GM21528 (cell line): ENCODE measurements at regions not wholly inside any gene's neighbourhood (a gene's known extent, or its start where the extent isn't known, plus 50 kb on each side); places are given as distances from the start of the nearest gene placed in this dataset.

Source experiments
- ATAC-seq: cut with Tn5 transposase; IDR thresholded peaks from one replicate; pipeline ENCODE4 v1.9.1; 2021; ENCODE audit warnings: mild to moderate bottlenecking, moderate library complexity; ENCODE audit not compliant: unreplicated experiment, low FRiP score

GRCh38 chr5:38039091-38039490 lies 199.2 kb upstream of the GDNF start:
- no peak for ATAC-seq

DNA sequence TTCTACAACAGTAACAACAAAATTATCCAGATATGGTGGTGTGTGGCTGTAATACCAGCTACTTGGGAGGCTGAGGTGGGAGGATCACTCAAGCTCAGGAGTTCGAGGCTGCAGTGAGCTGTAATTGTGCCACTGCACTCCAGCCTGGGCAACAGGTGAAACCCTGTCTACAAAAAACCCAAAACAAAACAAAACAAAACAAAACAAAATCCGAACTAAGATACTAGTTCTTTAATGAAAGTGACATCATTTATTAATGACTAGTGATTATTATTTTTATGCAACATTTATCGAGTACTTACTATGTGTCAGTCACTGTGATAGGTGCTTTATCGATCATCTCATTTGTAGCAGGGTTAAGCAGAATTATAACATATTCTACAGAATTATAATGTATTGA lies 196.9 kb upstream of the GDNF start:
- no peak for ATAC-seq

GRCh38 chr5:38032149-38032548 lies 192.3 kb upstream of the GDNF start:
- ATAC-seq: no peak

- no peak for ATAC-seq
Measured at GRCh38 chr5:38031304-38031703, 191.5 kb upstream of the GDNF start.

DNA sequence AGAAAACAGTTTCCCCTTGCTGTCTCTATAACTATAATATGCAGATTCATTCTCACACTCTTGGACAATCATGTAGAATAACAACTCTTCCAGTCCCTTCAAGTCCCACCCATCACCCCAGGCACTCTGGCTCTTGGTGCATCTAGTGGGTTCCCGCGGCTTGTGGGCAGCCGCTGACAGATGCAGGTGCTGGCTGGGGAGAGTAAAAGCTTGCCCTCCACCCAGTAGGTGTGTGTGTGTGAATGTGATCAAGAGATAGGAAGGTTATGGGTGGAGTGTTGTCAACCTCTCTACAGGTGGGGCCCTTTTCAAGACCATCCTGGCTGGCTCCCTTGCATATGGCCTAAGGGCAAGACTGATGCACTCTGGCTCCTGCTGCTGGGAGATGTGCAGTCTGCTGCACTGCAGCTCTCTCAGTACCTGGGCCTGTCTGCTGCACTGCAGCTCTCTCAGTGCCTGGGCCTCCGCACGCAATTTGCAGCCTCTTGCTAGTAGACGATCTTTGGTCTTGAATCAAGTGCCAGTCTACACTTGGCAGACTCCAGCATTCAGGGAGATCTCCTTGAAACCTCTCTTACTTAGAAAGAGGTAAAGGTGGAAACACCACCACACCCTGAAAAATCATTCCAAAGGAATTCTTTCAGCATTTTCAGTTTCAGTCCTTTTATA lies 189.7 kb upstream of the GDNF start:
- ATAC-seq: no peak

- no peak for ATAC-seq
Measured at GRCh38 chr5:38023799-38024198, 184.0 kb upstream of the GDNF start.

DNA sequence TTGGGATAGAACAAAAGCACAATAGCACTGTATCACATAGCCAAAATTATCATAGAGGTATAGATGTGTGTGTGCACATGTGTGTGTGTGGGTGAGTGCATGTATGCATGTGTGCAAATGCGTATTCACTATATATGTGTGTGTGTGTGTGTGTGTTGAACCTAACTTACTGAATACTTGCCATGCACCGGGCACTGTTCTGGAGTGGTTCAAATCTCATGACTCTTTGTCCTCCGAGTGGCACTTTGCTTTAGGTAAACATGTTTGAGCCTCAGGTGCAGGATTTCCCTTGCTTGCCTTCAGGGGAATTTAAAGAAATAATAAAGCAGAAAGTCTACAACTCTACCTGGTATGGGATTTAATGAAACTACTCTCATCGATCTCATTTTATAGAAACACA lies 183.5 kb upstream of the GDNF start:
- ATAC-seq: no peak

DNA sequence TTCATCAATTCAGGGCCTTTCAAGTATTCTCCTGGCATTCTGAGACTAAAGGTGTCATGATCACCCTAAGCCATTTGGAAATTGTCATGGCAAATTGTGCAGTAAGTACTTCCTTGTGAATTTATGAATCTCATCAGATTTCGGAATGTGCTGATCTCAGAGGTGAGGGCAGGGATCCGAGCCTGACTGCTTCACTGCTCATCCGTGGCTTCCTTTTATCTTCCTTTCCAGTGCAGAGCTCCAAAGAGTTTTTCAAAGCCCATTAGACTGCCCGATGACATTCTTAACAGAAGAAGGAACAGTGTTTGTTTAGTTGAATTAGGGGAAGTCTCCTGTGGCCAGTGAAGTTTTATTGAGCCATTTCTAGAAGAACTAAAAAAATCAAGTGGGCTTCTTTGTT lies 182.8 kb upstream of the GDNF start:
- no peak for ATAC-seq

DNA sequence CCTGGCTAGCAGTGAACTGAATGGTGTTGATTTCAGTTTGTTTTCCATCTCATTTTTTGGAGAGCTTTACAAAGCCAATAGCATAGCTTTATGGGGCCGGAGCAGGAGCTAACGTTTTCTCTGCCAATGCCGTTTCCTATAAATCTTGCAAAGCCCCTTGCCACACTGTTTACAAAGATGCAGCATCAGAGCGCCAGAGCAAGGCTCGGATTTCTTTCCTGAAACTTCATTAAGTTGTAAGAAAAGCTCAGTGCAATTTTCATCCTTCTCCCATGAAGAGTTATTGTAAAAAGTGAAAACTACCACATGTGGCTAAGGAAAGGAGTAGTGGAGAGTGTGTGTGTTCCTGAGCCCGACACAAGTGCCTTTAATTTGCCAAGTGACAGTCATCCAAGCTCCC lies 178.2 kb upstream of the GDNF start:
- ATAC-seq: no peak

- no peak for ATAC-seq
Measured at GRCh38 chr5:38013107-38013506, 173.3 kb upstream of the GDNF start.

- no peak for ATAC-seq
Measured at GRCh38 chr5:38011668-38012188, 171.9 kb upstream of the GDNF start.

DNA sequence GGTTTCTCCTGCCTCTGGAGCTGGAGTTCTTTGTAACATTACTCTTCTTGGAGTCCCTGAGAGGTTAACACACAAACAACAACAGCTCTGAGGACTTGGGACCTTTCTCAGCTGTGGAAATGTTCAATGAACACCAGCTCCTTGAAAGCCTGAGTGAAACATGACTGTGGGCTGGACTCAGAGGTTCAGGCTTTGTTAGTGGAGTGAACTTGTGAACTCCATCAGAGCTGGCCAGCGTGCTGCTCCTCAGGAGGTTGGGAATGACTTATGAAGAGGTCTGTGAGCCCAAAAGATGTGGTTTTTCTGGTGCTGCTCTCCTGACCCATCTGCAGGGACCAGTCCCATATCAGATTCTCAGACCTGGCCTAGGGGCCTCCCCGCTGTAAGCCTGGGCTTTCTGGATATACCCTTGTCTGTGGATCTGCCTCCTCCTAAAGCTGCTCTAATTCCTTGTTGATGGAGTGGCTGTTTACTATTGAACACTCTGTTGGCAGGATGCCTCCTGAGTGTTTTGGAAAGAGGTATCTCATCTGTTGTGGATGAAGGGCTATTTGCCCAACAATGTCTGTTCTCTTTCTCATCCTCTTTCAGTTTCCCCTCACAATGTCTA lies 170.0 kb upstream of the GDNF start:
- ATAC-seq: no peak

- no peak for ATAC-seq
Measured at GRCh38 chr5:38008198-38008597, 168.4 kb upstream of the GDNF start.

DNA sequence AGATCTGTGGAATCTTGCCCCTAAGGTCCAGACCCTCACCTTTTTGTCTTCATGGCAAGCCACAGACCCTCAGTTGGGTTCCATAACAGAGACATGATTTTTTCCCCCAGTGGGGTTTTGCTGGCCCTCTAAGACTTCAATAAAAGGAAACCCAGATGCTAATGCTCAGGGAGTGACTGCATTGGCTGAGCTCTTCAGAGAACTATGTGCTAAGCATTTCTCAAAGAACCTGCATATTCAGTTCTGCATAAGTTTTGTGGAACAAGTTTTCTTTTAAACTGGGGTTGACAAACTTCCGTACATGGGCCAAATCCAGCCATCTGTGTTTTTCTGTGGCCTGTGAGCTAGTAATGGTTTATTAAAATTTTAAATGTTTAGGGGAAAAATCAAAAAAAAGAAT lies 159.8 kb upstream of the GDNF start:
- no peak for ATAC-seq

GRCh38 chr5:37996918-37997317 lies 157.1 kb upstream of the GDNF start:
- no peak for ATAC-seq

DNA sequence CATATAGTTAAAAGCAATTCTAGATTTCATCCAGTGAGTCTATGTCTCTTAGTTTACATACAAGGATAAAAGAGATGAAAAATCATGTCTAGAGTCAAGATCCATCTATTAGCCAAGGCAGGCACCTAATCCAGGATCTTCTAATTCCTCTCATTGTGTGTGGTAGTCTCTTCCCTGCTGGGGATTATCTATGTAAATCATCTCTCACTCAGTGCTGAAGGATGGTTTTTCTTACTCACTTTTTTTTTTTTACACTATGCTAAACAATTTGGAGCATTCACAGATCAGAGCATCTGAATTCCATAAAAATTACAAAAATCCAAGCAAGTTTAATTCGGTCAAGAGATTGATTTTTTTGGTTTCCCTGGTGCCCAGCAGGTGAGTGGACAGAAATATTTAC lies 154.9 kb upstream of the GDNF start:
- no peak for ATAC-seq

GRCh38 chr5:37991301-37992299 lies 151.8 kb upstream of the GDNF start:
- ATAC-seq: no peak

GRCh38 chr5:37989884-37990283 lies 150.0 kb upstream of the GDNF start:
- ATAC-seq: no peak

GRCh38 chr5:37988454-37989046 lies 148.7 kb upstream of the GDNF start:
- ATAC-seq: no peak

- ATAC-seq: no peak
Measured at GRCh38 chr5:37984300-37984699, 144.5 kb upstream of the GDNF start.

- ATAC-seq: no peak
Measured at GRCh38 chr5:37983463-37983862, 143.6 kb upstream of the GDNF start.
